WI38 (cell line): ENCODE measurements at regions not wholly inside any gene's neighbourhood (a gene's known extent, or its start where the extent isn't known, plus 50 kb on each side); places are given as distances from the start of the nearest gene placed in this dataset.

Source experiments
- H3K4me3 ChIP-seq: 2 replicates; pipeline ENCODE4 v1.5.1; 2011; ENCODE audit warnings: low read depth, mild to moderate bottlenecking, control low read depth, low read length
- TF ChIP-seq, protein P1 (sequence below): IDR thresholded peaks from 2 replicates; pipeline ENCODE4 v1.5.1; 2012; ENCODE audit warnings: low read depth, mild to moderate bottlenecking, control low read depth, low read length

DNA sequence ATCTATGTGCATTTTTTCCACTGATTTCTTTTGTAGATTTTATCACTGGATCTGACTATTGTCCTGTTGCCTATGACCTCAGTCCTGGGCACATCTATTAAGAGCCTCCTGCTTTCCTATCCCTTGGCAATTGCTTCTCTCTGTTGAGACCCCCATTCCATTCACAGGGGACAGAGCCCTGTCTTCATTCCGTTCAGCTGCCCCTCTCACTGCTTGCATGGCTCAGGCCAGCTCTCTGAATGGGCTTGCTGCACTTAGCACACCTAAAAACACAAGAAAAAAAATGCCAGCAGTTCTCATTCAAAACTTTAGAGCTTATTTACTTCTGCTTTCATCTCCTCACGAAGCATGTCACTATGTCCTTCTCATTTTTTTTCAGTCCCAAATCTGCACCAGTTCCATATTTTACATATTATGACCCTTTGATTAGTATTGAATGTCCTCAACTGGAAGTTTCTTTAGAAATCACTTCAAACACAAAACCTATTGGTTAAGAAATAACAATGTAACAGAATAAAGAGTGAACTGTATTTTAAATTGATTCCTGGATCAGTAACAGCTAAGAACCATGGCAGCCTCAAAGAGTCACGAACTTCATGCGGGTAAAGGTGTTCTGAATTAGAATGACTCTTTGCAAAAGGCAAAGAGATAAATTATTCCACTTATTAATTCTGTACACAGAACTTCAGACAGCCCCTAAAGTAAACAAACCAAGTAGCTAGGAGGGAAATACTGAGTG is 616.5 kb downstream of the C6orf118 start:
- TF ChIP-seq, protein P1, sequence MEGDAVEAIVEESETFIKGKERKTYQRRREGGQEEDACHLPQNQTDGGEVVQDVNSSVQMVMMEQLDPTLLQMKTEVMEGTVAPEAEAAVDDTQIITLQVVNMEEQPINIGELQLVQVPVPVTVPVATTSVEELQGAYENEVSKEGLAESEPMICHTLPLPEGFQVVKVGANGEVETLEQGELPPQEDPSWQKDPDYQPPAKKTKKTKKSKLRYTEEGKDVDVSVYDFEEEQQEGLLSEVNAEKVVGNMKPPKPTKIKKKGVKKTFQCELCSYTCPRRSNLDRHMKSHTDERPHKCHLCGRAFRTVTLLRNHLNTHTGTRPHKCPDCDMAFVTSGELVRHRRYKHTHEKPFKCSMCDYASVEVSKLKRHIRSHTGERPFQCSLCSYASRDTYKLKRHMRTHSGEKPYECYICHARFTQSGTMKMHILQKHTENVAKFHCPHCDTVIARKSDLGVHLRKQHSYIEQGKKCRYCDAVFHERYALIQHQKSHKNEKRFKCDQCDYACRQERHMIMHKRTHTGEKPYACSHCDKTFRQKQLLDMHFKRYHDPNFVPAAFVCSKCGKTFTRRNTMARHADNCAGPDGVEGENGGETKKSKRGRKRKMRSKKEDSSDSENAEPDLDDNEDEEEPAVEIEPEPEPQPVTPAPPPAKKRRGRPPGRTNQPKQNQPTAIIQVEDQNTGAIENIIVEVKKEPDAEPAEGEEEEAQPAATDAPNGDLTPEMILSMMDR, result no peak
- H3K4me3 ChIP-seq, result no peak overlapping the region

DNA sequence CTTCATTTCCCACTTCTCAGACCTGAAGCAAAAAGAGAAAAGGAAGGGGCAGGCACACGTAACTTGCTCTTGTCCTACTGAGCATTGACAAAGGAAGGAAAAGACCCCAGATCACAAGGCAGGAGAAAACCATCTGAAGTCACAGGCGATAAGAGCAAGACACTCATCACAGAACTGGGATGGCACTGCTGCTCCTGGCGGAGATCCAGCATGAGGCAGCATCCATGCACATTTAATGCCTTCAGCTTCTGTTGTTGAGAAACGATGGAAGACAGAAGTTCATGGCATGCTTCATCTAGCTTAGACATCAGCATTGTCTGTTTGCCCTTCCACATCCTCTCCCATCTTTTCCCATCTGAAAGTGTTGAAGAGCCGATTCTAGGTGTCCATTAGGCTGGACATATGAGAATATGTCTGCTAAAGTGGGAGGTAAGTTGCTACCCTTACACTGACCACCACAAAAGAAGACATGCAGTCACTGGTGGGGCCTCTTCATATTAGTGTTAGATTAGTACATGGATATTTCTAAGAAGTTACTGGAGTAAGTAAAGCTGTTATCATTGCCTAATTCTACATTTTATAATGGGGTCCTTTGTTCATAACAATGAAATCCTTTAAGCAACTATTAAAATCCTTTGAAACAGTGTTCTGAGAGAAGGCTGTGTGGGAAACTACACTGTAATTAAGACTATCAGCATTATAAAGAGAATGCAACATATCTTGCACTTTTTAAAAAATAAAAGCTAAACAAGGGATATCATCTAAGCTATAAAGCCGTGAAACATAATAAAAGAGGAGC is 618.5 kb downstream of the C6orf118 start:
- TF ChIP-seq, protein P1, result no peak

DNA sequence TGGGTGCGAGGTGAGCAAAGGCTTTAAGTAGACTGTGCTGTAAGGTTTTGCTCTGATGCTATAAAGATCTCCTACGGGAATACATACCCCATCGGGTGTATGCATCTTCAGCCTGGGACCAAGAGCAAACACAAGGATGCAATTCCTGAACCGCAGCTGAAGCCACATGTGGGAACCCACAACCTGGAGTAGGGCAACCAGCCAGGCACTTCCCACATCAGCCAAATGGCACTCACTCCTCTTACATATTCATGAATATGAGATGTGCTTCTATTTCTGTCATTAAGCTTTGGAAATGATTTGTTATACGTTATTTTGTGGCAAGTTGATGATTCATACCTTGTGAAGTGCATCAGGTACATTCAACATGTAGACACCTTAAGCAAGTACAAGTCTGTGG is 619.2 kb downstream of the C6orf118 start:
- H3K4me3 ChIP-seq, result no peak overlapping the region
- TF ChIP-seq, protein P1, result no peak

More for the DNA sequence above, 618.5 kb downstream of the C6orf118 start:
- H3K4me3 ChIP-seq, result no peak overlapping the region

DNA sequence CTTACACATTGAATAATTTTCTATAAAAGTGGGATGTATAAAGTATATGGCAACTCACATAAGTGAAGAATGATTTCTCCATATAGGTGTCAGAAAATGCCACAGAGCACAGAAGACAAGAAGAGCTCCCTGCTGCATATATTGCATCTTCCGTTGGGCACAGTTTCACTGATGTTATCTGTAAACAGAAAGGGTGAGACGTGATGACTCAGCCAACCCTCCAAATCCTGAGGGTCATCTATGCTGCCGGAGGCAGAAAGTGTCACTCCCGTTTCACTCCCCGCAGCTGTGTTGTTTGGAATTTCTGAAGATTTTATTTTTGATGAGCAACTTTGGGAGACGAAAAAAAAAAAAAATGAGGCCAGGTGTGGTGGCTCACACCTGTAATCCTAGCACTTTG is 644.1 kb downstream of the C6orf118 start:
- H3K4me3 ChIP-seq, result no peak overlapping the region
- TF ChIP-seq, protein P1, result no peak

DNA sequence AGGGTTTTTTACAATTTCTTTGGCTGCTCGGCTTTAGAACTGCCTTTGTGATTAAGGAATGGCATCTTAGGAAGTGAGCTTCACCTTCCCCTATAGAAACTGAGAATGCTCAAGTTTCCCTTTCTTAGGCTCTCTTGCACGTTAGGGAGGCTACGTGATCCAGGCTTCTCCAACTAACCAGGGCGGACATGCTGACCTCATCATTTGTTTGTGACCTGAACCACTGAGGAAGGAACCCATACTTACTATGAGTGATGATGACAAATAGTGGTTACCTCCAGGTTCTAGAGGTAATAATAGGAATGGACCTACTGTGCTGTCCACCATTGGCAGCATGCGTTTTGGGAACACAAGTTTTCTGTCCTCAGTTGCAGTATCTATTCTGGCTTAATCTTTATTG is 645.8 kb downstream of the C6orf118 start:
- no peak overlapping the region for H3K4me3 ChIP-seq
- TF ChIP-seq, protein P1, result no peak

DNA sequence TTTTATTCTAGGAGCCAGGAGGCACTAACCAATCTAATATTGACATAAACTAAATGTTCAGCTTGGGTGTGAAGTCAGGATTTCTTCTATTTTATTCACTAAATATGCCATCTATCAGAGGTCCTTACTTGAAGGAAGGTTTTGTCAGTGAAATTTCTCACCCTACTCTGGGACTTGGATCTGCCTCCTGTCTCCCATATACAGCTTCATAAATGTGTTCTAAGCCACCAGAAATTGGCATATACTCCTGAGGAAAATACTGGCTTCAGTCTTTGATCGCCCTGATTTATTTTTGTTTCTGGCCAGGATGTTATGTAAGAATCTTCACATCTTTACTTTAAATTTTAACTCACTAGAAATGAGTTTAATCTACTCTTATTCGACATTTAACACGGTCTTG is 647.7 kb downstream of the C6orf118 start:
- no peak overlapping the region for H3K4me3 ChIP-seq
- TF ChIP-seq, protein P1, result no peak

DNA sequence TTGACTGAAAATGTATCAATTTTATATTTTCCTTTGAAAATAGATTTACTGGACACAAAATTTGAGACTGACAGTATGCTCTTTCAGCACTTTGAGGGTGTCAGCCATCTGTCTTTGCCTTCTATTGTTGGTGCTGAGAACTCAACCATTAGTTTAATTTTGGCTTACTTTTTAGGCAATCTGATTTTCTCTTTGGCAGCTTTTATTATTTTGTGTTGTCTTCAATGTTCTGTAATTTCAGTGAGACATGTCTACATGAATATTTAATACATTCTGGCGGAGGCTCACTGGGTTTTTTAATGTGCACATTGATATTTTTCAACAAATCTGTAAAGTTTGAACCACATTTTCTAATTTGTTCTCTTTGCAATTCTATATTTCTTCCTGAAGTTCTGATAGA is 648.6 kb downstream of the C6orf118 start:
- TF ChIP-seq, protein P1, result no peak
- H3K4me3 ChIP-seq, result no peak overlapping the region
